Posterior cingulate gyrus (tissue), 11 donors: ENCODE measurements at regions not wholly inside any gene's neighbourhood (a gene's known extent, or its start where the extent isn't known, plus 50 kb on each side); places are given as distances from the start of the nearest gene placed in this dataset.
"Not testable (repeated sequence)": the region's sequence is repeated elsewhere in the genome, so short reads cannot be mapped to it uniquely, and the experiment has no call there.

Experiments used
- DNase-seq, 10 donors: peaks; one replicate each; pipeline versions ENCODE4 v3.0.0 to v3.0.0-alpha.2; 2020 to 2021; ENCODE audit warnings: mixed read lengths in 3 of 10
- intact Hi-C: fragments of 100-400 bp; cut with DNase I; formaldehyde crosslinking; loops from one replicate; pipeline ENCODE4 v1.15.1; 2023

DNA sequence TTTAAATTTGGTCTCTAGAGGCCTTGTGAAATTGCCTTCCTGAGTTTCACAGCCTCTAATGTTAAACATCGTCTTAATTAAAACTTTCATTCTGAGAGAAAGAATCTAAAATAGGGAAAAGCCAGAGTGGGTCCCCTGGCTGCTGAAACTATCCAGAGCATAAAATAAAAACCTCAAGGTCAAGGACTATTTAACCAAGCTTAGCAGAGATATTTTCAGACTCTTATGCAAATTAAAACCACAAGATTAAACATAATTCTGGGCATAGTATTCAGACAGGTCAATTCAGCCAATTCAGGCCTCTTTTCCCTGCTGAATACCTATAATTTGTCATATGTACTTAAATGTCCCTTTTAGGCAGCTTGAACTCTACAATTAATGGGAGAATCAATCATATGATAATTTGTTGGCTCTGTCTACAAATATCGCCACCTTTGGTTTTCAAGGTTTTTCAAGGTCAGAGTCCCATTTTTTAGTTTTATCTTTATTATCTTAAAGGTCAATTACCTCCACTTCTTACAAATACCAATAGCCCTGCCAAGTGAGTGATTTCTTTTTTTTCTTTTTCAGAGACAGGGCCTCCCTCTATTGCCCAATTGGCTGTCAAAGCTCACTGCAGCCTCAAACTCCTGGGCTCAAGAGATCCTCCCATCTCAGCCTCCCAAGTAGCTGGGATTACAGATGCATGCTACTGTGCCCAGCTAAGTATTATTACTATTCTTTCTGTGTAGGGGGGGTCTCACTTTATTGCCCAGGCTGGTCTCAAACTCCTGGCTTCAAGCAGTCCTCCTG is 257.1 kb downstream of the PHLDA1 start:
- intact Hi-C loops: no loop called here

DNA sequence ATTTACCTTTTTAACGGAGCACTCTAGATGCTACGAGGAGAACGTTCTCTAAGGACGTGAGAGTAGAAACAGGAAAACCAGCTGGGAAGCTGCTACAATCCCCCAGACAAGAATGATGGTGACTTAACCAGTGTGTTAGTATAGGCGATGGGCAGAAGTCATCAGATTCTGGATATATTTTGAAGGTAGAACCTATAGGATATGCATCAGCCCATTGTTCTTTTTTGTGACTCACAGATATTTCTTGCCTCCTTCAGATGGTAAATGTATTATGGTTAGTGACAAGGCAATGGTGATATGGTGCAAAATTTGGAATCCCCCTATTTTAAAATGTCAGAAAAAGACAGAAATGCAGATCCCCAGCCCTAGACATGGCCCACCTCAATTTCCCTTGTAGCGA is 258.2 kb downstream of the PHLDA1 start:
- DNase-seq: no peak
- intact Hi-C loops: no loop called here

More for the DNA sequence above, 257.1 kb downstream of the PHLDA1 start:
- no peak for DNase-seq

DNA sequence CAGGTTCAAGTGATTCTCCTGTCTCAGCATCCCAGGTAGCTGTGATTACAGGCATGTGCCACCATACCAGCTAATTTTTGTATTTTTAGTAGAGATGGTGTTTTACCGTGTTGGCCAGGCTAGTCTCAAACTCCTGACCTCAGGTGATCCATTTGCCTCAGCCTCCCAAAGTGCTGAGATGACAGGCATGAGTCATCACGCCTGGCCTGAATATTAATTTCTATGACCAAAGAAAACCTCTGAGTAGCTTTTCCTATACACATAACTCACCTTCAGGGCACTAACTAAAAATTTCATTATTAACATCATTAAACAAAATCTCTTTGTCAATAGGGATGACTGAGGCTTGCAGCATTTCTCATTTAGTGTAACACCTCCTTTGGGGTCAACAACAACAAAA is 259.6 kb upstream of the KRR1 start:
- no peak for DNase-seq
- intact Hi-C loops: no loop called here

DNA sequence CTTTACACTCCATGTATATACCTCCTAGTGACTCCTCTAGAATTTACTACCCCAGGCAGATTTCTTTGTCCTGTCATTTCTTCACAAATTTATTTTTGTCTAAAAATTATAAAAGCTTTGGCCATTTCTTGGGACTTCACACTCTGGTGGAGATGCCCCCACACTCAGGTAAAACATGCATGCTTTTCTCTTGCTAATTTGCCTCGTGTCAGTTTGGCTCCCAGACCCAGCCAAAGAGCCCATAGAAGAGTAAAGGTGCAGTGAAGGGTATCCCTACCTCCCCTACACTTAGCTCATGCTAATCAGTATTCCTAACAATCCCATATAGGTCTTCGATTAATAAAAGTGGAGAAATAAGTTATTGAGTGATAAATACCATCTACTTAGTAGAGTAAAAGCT is 256.5 kb upstream of the KRR1 start:
- no peak for DNase-seq
- intact Hi-C loops: no loop called here

DNA sequence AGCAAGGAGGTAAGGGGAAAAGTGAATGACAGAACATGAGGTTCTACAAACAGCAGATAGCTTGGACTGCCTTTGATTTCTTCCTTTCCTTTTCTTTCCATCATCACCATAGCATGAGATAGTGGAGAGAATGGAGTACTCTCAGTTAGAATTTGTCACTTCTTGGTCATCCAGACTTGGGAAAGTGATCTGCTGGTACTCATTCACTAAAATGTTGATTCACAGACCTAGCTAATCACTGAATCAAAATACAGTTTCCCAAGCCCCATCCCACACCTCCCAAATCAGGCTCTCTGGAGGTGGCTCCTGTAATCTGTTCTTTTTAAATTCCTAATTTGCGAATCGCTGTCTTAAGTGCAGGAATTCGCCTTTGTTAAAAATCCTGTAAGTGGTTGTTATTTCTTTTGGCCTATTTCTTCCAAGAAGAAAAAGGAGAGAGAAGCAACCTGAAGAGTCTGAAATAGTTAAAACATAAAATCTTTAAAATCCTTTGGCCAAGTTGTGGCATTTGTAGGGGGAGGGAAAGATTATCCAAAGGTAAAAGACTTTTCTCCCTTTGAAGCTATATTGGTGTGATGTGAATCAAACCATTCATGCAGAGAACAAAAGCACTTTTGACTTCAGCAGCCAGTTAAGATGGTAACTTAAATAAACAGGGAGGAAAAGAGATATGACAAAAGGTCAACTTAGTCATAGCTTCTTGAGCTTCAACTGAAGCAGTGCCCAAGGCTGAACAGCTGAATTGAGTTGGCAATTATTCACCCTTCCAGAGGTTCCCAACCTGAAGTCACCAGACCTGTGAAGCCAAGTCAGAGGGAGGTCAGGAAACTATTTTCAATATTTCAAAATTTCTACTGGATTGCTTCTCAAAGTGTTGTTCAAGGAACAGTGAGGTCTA is 255.1 kb upstream of the KRR1 start:
- intact Hi-C loops: no loop called here
- DNase-seq: no peak

DNA sequence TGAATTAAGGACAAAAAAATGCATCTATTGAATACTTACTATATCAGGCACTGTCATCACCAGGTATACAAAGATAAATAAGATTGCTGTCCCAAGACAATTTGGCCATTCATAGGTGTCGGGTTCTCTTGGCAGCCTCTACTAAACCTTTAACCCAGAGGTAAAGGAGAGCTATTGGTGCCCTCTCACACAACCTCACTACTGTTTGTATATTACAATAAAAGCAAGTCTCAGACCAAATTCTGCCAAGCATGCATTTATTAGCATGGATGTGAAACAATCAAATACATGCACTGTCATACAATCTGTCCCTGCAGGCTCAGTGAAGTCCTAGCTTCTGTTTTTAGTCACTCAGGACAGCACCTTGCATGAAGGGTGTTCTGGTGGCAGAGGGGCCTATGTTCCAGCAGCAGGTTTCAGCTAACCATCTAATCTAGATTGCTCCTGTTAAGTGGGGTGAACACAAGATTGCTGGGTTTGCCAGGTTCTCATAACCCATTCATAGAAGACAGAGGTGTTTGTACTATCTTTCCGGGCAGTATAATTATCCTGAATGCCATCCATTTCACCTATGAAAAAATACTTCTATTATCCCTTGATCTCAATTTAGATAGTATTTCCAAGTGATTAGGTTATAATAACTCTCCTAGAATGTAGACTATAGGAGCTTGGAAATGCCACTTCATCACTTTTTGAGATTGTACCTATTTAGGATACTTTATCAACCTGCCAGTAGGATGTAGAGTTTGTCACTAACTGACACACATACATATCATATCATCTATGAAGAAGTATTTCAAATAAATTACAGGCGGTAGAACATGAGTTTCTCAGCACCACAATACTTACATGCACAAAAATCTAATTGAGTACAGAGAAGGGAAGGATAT is 254.0 kb upstream of the KRR1 start:
- no peak for DNase-seq
- intact Hi-C loops: no loop called here

DNA sequence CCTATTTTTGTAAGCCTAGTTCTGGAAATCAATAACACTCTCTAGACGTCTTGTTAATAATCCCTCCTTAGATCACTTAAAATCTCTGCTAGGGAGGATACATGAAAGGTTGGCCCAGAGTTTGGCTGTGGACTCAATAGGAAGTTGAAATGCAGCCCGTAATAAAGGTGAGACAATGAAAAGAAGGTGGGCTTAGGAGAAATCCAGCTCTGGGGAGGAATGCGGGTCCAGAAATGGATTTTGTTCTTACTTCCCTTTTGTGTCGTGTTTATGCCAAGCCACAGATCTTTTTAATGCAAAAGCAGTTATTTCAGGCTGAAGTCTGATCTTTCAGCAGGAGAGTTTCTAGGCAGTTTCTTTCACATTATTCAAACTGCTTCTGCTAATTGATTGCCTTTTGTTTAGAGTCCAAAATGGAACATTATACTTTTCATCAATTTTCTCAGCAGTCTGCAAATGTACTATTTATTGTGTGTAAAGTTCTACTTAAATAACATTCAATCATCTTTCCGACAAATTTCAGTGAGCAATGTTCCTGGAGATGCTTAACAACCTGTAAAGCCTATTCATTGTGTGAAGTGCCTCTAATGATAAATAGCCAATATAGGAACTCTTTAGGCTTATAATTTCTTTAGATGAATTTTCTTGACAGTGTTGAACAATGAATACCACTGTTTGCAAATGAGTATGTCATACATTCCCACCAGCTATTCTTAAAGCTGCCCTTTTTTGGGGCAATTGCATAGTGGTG is 252.9 kb upstream of the KRR1 start:
- intact Hi-C loops: no loop called here
- no peak for DNase-seq

DNA sequence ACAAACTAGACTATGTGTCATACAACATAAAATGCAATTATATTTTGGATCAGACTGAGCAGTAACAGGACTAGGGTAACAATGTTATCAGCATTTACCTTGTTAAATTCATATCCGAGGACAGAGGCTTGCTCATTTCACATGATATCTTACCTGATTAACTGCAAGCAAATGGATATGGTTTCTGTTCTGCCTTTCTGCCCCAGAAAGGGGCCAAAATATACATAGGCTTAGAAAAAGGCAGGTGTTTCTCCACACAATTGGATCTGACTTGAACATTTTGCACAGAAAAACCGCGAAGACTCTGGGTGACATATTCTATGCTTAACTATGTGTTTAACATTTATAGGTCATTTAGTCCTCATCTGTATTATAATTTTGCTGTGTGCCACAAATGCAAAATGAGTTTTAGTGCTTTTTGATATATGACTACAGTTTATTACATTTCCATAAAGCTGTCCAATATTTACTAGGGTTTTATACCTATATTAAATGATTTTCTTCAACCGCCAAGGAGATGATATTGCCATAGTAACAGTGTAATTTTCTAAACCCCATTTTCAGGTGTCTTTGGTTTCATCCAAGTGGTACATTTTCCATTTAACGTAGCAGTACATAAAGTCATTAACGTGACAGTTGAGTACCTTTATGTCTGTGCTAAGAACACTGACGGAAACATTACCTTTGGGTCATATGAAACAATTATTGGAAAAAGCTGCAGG is 249.3 kb upstream of the KRR1 start:
- DNase-seq: no peak
- intact Hi-C loops: no loop called here

DNA sequence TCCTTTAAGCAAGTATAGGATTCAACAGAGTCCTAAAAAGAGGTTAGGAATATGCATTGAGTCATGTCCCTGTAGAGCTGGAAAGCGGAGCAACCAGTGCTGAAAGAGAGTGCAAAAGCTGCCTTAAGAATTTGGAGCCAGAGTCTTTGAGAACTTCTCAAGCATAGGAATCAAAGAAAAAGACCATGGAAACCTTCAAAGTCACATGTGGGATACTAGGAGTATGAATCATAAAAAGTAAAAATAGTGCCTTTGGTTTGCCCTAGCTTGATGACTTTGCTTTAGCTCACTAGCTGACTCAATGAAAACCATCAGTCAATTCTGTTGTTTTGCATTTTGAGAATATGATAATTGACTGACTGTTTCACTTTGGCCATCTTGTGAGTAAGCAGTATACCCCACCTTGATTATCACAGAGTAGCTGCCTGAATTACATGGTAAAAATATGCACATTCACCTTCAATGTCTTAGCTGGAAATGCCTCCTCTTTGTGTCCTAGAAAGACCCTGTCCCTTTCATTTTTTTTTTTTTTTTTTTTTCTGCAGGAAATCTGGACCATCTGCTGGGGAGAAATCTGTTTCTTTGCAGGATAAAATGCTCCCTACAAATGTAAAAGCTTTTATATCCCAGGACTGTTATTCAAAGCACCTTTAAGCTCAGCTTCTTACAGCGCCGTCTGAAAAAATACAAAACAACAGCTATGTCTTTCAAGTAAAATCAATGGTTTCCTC is 248.6 kb upstream of the KRR1 start:
- no peak for DNase-seq
- intact Hi-C loops: no loop called here

DNA sequence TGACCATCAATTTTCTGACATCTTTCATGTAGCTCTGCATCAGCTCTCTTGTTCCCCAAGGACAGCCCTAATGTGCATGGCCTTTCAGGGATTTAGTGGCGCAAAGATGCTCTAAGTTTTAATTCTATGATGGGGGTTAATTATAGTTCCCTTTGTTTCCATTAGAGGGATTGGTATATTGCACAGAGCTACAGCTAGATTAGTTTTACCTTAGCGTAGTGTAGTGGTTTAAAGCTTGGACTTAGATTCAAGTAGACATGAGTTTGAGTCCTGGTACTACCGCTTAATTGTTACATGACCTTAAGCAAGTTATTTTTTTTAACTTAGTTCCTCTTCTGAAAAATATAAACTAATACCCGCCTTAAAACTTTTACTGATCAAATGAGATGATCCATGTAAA is 247.8 kb upstream of the KRR1 start:
- intact Hi-C loops: no loop called here
- no peak for DNase-seq

DNA sequence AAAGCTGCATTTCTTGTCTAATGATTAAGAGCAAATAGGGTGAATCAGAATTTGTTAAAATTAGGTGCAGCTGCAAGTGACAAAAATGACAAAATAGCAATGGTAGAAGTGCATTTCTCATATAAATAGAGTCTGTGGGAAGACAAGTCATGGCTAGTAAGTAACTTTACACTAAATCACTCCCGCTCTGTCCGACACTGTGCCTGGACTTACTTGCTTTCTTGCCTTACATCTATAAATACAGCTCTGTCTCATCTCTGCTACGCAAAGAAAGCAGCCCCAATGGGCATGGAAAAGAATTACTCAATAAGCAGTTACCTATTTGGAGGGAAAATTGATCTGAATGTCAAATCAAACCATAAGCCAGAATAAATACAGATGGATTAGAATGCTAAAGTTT is 245.4 kb upstream of the KRR1 start:
- intact Hi-C loops: no loop called here
- no peak for DNase-seq

DNA sequence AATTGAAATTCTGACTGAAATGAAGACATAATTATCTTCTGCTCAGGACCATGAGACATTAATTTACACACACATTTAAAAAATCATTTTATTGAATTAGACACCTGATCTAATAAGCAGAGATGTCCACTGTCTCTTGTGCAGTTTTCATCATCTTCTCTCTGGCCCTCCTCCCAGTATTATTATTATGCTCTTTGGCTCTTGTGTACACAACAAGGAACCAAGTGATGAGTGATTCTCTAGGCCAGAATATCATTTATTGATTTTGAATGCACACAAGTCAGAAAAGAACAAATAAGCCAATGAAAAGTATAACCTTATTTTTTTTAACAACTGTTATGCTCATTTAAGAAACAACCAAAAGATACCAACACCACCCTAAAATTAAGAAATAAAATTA is 244.7 kb upstream of the KRR1 start:
- DNase-seq: no peak
- intact Hi-C loops: no loop called here

DNA sequence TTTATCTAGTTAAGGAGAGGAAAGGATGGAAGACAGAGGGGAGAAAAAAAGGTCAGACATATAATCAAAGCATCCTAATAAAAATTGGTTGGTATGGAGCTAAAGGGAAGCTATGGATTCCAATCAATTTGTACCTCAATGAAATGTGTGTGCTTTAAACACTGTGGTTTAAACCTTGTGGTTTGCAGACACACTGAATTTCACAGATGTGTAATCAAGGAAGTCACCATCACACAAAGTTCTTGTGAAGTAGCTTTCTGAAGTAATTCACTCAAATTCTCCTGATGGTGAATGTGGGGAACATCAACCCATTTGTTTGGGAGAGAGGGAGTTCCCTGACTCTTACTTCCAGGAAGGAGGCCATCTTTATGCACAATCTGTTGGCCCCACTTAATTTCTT is 243.3 kb upstream of the KRR1 start:
- DNase-seq: no peak
- intact Hi-C loops: no loop called here

DNA sequence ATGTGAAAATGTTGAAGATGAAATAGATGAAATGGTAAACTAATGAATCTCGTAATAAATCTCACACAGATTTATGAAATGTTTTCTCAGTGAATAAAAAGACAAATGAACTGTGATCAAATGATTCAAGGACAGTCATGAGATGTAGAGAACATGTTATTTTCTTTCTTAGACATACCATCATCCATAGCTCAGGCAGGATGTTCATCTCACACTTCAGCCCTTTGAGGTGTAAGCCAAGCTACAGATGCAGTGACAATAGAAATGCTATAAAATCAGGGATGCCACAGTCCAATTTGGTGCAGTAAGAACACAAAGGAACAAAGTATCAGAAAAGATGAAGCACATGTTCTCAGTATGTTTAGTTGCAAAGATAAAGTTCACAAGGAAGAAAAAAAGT is 242.7 kb upstream of the KRR1 start:
- intact Hi-C loops: no loop called here
- DNase-seq: no peak

DNA sequence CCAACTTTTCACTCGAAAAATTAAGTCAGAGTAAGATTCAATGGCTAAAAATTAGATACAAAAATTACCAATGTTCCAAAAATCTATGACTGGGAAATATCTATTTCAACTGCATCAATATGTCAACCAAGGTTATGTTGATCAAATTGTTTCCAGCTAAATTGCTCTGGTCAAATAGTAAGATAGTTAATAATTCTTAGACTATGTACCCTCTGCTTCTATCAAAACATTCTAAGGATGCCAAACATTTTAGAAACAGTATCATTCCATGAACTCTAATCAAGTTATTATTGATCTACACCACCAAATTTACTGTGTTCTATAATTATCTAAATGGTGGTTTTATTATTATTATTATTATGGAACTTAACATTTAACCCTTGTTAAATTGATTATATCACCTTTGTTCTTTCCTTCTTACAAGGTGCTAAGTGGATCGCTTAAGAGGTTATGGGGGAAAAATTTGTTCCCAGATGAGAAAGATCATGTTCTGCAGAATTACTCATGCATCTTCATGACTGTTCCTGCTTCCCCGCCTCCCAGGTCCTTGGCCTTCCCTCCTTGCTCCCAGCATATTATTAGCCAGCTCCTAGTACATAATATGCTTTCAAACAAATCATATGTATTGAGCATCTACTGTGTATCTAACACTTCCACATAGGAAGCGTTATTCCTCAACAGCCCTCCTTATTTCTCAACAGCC is 240.5 kb upstream of the KRR1 start:
- no peak for DNase-seq
- intact Hi-C loops: no loop called here

DNA sequence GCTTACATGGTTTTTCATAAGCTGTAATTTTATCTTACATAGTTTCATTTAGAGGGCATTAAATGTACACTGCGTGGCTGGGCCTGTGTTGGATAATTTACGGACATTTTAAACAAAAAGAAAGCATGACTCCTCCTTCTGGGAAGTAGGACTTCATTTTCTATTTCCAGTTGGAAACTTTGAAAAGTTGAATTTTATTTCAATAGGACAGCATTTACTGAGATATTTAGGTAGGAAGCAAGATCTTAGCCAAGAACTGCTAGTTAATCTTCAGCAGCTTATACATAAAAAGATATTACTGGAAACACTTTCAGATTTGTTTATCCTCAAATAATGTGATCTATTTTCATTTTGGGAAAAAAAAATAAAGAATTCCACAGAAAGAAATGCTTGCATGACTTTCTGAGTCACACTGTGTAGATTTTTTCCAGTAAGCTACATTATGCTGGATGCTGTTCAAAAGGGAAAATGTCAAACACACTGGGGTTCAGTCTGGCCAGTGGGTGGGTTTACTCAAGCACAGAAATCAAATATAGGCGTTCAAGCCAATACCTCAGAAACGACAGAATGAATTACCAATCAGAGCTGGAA is 239.4 kb upstream of the KRR1 start:
- no peak for DNase-seq
- intact Hi-C loops: no loop called here

DNA sequence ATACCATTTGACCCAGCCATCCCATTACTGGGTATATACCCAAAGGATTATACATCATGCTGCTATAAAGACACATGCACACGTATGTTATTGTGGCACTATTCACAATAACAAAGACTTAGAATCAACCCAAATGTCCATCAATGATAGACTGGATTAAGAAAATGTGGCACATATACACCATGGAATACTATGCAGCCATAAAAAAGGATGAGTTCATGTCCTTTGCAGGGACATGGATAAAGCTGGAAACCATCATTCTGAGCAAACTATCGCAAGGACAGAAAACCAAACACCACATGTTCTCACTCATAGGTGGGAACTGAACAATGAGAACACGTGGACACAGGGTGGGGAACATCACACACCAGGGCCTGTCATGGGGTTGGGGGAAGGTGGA is 237.6 kb upstream of the KRR1 start:
- intact Hi-C loops: not testable (repeated sequence)

DNA sequence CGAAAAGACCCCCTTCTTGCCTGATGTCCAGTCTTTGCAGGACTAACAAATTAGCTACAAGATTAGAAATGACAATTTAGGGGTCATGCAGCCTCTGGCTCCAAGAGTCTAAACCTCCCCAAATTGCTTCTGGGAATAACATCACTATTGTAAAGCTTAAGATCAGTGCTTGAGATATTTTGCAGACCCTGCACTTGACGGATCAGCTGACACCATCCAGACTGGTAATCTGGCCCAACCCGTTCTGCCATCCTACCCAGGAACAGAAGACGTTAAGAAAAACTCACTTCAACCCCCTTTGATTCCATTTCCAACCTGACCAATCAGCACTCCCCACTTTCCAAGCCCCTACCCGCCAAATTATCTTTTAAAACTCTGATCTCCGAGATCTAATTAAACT is 236.7 kb upstream of the KRR1 start:
- no peak for DNase-seq
- intact Hi-C loops: no loop called here

More for the DNA sequence above, 237.6 kb upstream of the KRR1 start:
- DNase-seq: not testable (repeated sequence)
